ENCODE measurements at regions not wholly inside any gene's neighbourhood (a gene's known extent, or its start where the extent isn't known, plus 50 kb on each side); places are given as distances from the start of the nearest gene placed in this dataset. TPM values are rescaled to one million over a fixed set of nuclear protein-coding genes. Genes with fewer than 3 reads are reported as not detected.

DNA sequence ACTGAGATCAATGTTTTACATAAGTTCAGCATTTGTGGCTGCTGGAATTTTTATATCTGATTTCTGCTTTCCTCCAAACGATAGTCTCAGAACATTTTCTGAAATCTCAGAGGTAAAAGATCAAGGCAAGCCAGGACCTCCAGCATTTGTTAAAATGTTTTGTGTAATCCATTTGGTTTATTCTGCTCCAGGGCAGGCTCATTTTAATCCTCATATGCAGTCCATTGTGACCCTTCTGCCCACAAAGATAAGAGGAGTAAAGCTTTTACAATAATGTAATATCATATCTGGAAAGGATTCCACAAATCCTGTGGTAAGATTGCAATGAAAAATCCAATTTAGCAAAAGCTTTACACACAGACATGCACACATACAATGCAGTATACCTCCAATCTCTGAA, 55.3 kb upstream of the KCNH5 start:
- Histone ChIP-seq H3K79me2 (no peaks in the 10 kb centered on the region), H3K4me1 (ENCODE audit: insufficient read depth) (no peaks in the 10 kb centered on the region), H2AFZ (no peak overlapping the region), H3K9me2 (replicated peaks; ENCODE audit: insufficient read depth) (no peaks in the 10 kb centered on the region), H3K27me3 (no peaks in the 10 kb centered on the region), H4K20me1 (ENCODE audit: insufficient read depth, poor library complexity, severe bottlenecking) (no peaks in the 10 kb centered on the region), H3K4me2 (no peak overlapping the region), H3K9me3 (ENCODE audit: low read depth) (no peaks in the 10 kb centered on the region), H3K27ac (no peak overlapping the region), H3K36me3 (replicated peaks; ENCODE audit: insufficient read depth, low read depth) (no peaks in the 10 kb centered on the region), H3K4me3 (no peak overlapping the region)
- 66% methylated on average over 1 of the region's 1 CpG for WGBS (ENCODE audit: low lambda C conversion rate, missing lambda C conversion rate)
- DNase-seq (ENCODE audit: low spot score): no peak
- TF ChIP-seq EZH2 (IDR thresholded peaks at IDR 0.05; ENCODE audit: borderline replicate concordance): no peak
- TF ChIP-seq, protein P1, sequence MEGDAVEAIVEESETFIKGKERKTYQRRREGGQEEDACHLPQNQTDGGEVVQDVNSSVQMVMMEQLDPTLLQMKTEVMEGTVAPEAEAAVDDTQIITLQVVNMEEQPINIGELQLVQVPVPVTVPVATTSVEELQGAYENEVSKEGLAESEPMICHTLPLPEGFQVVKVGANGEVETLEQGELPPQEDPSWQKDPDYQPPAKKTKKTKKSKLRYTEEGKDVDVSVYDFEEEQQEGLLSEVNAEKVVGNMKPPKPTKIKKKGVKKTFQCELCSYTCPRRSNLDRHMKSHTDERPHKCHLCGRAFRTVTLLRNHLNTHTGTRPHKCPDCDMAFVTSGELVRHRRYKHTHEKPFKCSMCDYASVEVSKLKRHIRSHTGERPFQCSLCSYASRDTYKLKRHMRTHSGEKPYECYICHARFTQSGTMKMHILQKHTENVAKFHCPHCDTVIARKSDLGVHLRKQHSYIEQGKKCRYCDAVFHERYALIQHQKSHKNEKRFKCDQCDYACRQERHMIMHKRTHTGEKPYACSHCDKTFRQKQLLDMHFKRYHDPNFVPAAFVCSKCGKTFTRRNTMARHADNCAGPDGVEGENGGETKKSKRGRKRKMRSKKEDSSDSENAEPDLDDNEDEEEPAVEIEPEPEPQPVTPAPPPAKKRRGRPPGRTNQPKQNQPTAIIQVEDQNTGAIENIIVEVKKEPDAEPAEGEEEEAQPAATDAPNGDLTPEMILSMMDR (IDR thresholded peaks at IDR 0.05; ENCODE audit: poor library complexity): no peak
- TF ChIP-seq EZH2phosphoT487 (IDR thresholded peaks at IDR 0.05; ENCODE audit: low read depth, severe bottlenecking, unreplicated experiment): no peak

DNA sequence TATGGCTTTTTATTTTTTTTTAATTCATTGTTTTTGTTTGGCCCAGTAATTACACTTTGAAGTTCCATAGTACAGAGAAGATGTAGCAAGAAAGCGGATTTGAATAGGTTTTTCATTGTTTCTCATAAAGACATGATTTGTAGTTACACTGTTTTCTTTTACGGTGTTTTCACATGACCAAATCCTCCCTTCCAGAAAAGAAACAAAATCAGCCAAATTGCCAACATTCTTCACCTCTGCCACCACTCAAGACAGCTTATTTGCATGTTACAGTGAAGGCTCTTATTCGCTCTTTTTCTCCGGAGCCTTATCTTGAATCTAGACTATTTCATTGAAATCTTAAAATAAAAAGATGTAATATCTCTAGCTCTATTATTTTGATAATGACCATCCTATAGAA, 50.9 kb upstream of the KCNH5 start:
- Histone ChIP-seq H3K4me2 (no peak overlapping the region), H3K27ac (no peak overlapping the region), H3K79me2 (no peaks in the 10 kb centered on the region), H2AFZ (no peak overlapping the region), H3K4me1 (ENCODE audit: insufficient read depth) (no peaks in the 10 kb centered on the region), H3K9me2 (replicated peaks; ENCODE audit: insufficient read depth) (no peaks in the 10 kb centered on the region), H3K4me3 (no peak overlapping the region), H3K36me3 (replicated peaks; ENCODE audit: insufficient read depth, low read depth) (no peaks in the 10 kb centered on the region), H3K9me3 (ENCODE audit: low read depth) (no peaks in the 10 kb centered on the region), H3K27me3 (no peaks in the 10 kb centered on the region), H4K20me1 (ENCODE audit: insufficient read depth, poor library complexity, severe bottlenecking) (no peaks in the 10 kb centered on the region)
- DNase-seq (ENCODE audit: low spot score): no peak
- TF ChIP-seq EZH2phosphoT487 (IDR thresholded peaks at IDR 0.05; ENCODE audit: low read depth, severe bottlenecking, unreplicated experiment): no peak
- no peak for TF ChIP-seq EZH2 (IDR thresholded peaks at IDR 0.05; ENCODE audit: borderline replicate concordance)
- TF ChIP-seq, protein P1 (IDR thresholded peaks at IDR 0.05; ENCODE audit: poor library complexity): no peak
- WGBS (ENCODE audit: low lambda C conversion rate, missing lambda C conversion rate): 86% methylated on average over 4 of the region's 4 CpGs

Small RNA genes in the stretch of these regions (small RNA-seq; reads per million reads assigned to genes)
- not detected for gene PARP1P2

Measured in hepatocyte (in vitro differentiated cells).